Loucy (cell line): ENCODE measurements at regions not wholly inside any gene's neighbourhood (a gene's known extent, or its start where the extent isn't known, plus 50 kb on each side); places are given as distances from the start of the nearest gene placed in this dataset.

Experiments
- H2AFZ ChIP-seq: fragments of 200-600 bp; sonication (generic); 2 replicates; pipeline ENCODE4 v1.6.0; 2016; ENCODE audit warnings: antibody characterized with exemption, mild to moderate bottlenecking, low read length, moderate library complexity
- H3F3A ChIP-seq: fragments of 200-600 bp; 2 replicates; pipeline ENCODE4 v1.6.0; 2016; ENCODE audit warnings: antibody characterized with exemption, low read depth, mild to moderate bottlenecking
- H3K27me3 ChIP-seq: fragments of 200-600 bp; sonication (generic); 2 replicates; pipeline ENCODE4 v1.6.1; 2014; ENCODE audit warnings: low read length, mild to moderate bottlenecking; ENCODE audit not compliant: insufficient read depth, poor library complexity, severe bottlenecking
- H3K36me3 ChIP-seq: fragments of 200-600 bp; sonication (generic); 2 replicates; pipeline ENCODE4 v1.6.1; 2016; ENCODE audit warnings: low read length; ENCODE audit not compliant: insufficient read depth
- H3K4me1 ChIP-seq: fragments of 200-600 bp; sonication (generic); 2 replicates; pipeline ENCODE4 v1.5.1; 2014; ENCODE audit warnings: low read length, mild to moderate bottlenecking; ENCODE audit not compliant: insufficient read depth, poor library complexity, severe bottlenecking
- H3K4me2 ChIP-seq: fragments of 200-600 bp; sonication (generic); 2 replicates; pipeline ENCODE4 v1.6.0; 2014; ENCODE audit warnings: antibody characterized with exemption, low read length, low read depth, mild to moderate bottlenecking; ENCODE audit not compliant: poor library complexity, severe bottlenecking
- H3K4me3 ChIP-seq: fragments of 200-600 bp; sonication (generic); 2 replicates; pipeline ENCODE4 v1.5.1; 2014; ENCODE audit warnings: low read length, mild to moderate bottlenecking, mixed read lengths; ENCODE audit not compliant: poor library complexity, severe bottlenecking
- H3K79me2 ChIP-seq: fragments of 200-600 bp; sonication (generic); 2 replicates; pipeline ENCODE4 v1.6.1; 2014; ENCODE audit warnings: low read length; ENCODE audit not compliant: insufficient read depth
- H3K9ac ChIP-seq: fragments of 200-600 bp; sonication (generic); 2 replicates; pipeline ENCODE4 v1.6.0; 2014; ENCODE audit warnings: mild to moderate bottlenecking, low read depth, low read length, moderate library complexity; ENCODE audit not compliant: poor library complexity, severe bottlenecking
- H3K9me2 ChIP-seq: fragments of 200-600 bp; sonication (generic); replicated peaks from 2 replicates; pipeline ENCODE4 v1.6.1; 2016; ENCODE audit warnings: low read depth, low read length, mixed read lengths
- H3K9me3 ChIP-seq: fragments of 200-600 bp; sonication (generic); 2 replicates; pipeline ENCODE4 v1.6.1; 2014; ENCODE audit warnings: mild to moderate bottlenecking, antibody characterized with exemption, low read length, low read depth; ENCODE audit not compliant: insufficient read depth
- H4K20me1 ChIP-seq: fragments of 200-600 bp; sonication (generic); 2 replicates; pipeline ENCODE4 v1.6.0; 2014; ENCODE audit warnings: antibody characterized with exemption, low read length, mild to moderate bottlenecking; ENCODE audit not compliant: insufficient read depth, poor library complexity, severe bottlenecking
- EZH2phosphoT487 ChIP-seq: fragments of 200-600 bp; IDR thresholded peaks from 2 replicates; pipeline ENCODE4 v1.6.1; 2018; ENCODE audit warnings: antibody characterized with exemption, mild to moderate bottlenecking, moderate library complexity, borderline replicate concordance
- TF ChIP-seq, protein P1 (sequence below): fragments of 200-600 bp; sonication (generic); conservative IDR thresholded peaks from 2 replicates; pipeline ENCODE4 v1.5.1; 2014; ENCODE audit warnings: mild to moderate bottlenecking, antibody characterized with exemption, low read length

DNA sequence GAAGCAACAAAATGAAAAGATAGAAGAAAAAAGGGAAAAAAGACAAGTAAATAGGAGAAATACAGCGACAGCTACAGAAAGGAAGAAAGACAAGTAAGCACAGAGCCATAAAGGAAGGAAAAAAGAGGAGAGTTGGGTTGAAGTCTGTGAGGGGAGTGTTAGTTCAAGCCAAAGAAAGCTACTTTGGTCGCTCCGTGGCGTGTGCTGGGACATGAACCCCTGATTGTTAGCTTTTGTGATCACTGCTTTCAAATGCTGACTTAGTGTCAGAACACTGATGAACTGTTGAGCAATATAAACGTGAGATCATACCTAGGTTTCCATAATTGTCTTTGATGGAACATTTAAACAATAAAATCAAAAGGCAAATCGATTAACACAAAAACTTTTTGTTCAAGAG is 370.1 kb downstream of the TMEM161B start:
- no peaks in the 10 kb centered on the region for H3K36me3 ChIP-seq
- no peaks in the 10 kb centered on the region for H3K9me3 ChIP-seq
- peaks cover 19% of the 10 kb centered on the region for H3K4me1 ChIP-seq
- H3K4me2 ChIP-seq: no peak overlapping the region
- no peak overlapping the region for H3K4me3 ChIP-seq
- peaks cover 3% of the 10 kb centered on the region; the same call in 1 of the 2 replicates for H3F3A ChIP-seq
- no peak overlapping the region for H3K9ac ChIP-seq
- H2AFZ ChIP-seq: no peak overlapping the region
- TF ChIP-seq, protein P1, sequence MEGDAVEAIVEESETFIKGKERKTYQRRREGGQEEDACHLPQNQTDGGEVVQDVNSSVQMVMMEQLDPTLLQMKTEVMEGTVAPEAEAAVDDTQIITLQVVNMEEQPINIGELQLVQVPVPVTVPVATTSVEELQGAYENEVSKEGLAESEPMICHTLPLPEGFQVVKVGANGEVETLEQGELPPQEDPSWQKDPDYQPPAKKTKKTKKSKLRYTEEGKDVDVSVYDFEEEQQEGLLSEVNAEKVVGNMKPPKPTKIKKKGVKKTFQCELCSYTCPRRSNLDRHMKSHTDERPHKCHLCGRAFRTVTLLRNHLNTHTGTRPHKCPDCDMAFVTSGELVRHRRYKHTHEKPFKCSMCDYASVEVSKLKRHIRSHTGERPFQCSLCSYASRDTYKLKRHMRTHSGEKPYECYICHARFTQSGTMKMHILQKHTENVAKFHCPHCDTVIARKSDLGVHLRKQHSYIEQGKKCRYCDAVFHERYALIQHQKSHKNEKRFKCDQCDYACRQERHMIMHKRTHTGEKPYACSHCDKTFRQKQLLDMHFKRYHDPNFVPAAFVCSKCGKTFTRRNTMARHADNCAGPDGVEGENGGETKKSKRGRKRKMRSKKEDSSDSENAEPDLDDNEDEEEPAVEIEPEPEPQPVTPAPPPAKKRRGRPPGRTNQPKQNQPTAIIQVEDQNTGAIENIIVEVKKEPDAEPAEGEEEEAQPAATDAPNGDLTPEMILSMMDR: no peak
- no peak for TF ChIP-seq EZH2phosphoT487
- no peaks in the 10 kb centered on the region for H3K79me2 ChIP-seq
- H3K9me2 ChIP-seq: no peaks in the 10 kb centered on the region
- no peaks in the 10 kb centered on the region for H3K27me3 ChIP-seq
- H4K20me1 ChIP-seq: no peaks in the 10 kb centered on the region

DNA sequence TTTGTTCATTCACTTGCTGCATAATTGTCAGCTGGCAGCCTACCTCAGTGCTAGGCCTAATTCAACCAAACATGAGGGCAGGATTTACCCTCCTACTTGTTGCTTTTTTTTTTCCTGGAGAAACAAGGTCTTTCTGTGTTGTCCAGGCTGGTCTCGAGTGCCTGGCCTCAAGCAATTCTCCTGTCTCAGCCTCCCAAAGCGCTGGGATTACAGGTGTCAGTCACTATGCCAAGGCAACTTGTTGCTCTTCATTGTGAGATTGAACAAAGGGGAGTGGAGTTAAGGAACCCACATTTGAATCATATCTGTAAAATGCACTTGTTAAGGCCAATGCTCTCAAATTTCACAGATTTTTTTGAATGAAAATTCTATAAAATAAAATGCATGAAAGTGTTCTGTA is 380.5 kb downstream of the TMEM161B start:
- no peaks in the 10 kb centered on the region for H3K27me3 ChIP-seq
- H3K4me3 ChIP-seq: no peak overlapping the region
- H2AFZ ChIP-seq: no peak overlapping the region

DNA sequence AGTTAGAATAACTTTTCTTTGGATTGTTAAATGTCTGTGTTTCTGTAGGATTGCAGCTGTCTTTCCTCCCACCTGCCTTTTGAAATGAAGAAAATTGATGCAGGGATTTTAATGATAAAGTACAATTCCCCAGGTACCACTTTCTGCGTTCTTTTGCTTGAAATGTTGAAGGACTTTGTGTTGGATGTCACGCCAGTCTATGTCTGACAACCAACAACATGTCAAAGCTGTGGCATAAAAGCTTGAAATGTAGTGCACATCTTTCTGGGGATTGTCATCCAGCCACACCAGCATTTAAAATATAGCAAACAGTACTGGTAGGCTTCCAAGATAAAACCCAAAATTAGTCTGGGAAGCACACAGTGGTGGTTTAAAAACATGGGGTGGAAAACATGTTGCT is 381.4 kb downstream of the TMEM161B start:
- H4K20me1 ChIP-seq: no peaks in the 10 kb centered on the region
- H3K4me2 ChIP-seq: no peak overlapping the region
- H2AFZ ChIP-seq: no peak overlapping the region
- H3K4me1 ChIP-seq: no peaks in the 10 kb centered on the region
- no peaks in the 10 kb centered on the region for H3K9me2 ChIP-seq
- H3K4me3 ChIP-seq: no peak overlapping the region
- no peak for TF ChIP-seq EZH2phosphoT487
- TF ChIP-seq, protein P1: no peak
- H3K36me3 ChIP-seq: no peaks in the 10 kb centered on the region
- H3K9me3 ChIP-seq: no peaks in the 10 kb centered on the region
- H3K27me3 ChIP-seq: no peaks in the 10 kb centered on the region
- no peak overlapping the region for H3K9ac ChIP-seq
- H3F3A ChIP-seq: no peaks in the 10 kb centered on the region
- no peaks in the 10 kb centered on the region for H3K79me2 ChIP-seq

More for the DNA sequence above, 380.5 kb downstream of the TMEM161B start:
- TF ChIP-seq, protein P1: no peak
- no peak for TF ChIP-seq EZH2phosphoT487
- H4K20me1 ChIP-seq: no peaks in the 10 kb centered on the region
- H3K9ac ChIP-seq: no peak overlapping the region
- no peaks in the 10 kb centered on the region for H3K79me2 ChIP-seq
- no peaks in the 10 kb centered on the region for H3F3A ChIP-seq
- H3K4me2 ChIP-seq: no peak overlapping the region
- H3K36me3 ChIP-seq: no peaks in the 10 kb centered on the region
- no peaks in the 10 kb centered on the region for H3K9me2 ChIP-seq
- H3K4me1 ChIP-seq: no peaks in the 10 kb centered on the region
- H3K9me3 ChIP-seq: no peaks in the 10 kb centered on the region
